Stimulated activated CD4-positive, alpha-beta T cell treated with anti-CD3 and anti-CD28 coated beads, Interleukin-12 subunit alpha, Interleukin-12 subunit beta, amount 100 ng/mL, for 48 hours (primary cell): ENCODE measurements at regions not wholly inside any gene's neighbourhood (a gene's known extent, or its start where the extent isn't known, plus 50 kb on each side); places are given as distances from the start of the nearest gene placed in this dataset.

Source experiments
- DNase-seq, 3 donors: peaks; one replicate each; pipeline ENCODE4 v3.0.0-alpha.2; 2020; ENCODE audit warnings: low read depth in 2 of 3, low spot score in 1 of 3

DNA sequence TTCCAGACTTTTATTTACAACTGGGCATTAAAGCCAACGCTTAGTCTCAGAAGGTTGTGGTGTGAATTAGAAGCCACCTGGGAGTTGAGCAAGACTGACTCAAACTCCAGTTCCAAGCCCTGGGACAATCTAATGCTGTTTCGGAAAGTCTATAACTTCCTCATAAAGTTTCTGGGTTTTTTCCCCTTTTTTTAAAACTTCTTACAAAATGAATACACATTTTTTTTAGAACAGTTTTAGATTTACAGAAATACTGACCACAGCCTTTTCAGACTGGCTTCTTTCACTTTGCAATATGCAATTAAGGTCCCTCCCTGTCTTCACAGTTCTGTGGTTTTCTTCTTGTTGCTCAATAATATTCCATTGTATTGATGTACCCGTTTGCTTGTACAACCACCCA, 115.9 kb upstream of the TWIST2 start:
- DNase-seq, result no peak

DNA sequence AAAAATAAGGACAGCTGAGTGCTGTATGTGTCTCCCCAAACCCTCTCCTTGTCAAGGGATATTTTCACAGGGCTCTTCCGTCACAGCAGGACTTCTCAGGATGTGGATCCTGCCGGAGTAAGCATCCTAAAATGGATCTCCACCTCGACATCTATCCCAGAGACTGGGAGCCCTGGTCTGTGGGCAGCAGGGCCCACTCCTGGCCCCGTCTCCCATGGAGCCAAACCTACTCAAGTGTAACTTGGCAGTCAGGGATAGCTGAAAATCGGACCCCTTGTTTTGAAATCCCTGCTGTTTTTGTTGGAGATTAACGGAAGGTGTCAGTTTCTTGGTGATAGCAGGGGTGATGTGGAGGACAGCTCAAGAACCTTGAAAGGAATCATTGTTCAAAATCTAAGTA, 109.0 kb upstream of the TWIST2 start:
- no peak for DNase-seq

DNA sequence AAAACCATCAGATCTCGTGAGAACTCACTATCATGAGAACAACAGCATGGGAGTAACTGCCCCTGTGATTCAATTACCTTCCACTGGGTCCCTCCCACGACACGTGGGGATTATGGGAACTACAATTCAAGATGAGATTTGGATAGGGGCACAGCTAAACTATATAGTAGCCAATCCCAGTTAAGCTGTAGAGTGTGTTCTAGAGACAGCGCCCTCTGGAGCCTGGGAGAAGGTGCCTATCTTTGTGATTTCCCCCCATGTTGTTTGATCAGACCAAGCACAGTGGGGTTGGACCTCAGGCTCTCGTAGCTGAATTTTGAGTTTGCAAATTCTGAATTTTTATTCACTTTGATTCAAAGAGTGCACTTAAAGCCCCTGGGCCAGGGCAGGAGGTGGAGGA, 108.2 kb upstream of the TWIST2 start:
- no peak for DNase-seq

- no peak for DNase-seq
Observed at GRCh38 chr2:238741277-238741676, 106.6 kb upstream of the TWIST2 start.

DNA sequence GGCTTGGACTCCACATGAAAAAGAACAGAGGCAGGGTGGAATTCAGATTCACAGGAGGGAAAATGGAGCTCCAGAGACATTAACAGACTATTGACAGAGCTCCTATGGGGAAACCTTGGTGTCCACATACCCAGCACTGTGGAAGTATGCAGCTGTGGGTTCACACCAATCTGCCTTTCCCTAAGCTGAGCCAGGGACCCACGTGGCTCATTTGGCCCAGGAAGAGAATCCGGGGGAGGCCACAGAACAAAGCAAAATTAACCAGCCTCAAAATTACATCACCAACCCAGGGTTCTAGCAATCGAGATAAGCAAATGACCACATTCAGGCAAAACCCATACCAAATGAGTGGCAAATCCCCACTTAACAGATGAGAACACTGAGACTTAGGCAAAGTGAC, 105.8 kb upstream of the TWIST2 start:
- no peak for DNase-seq

GRCh38 chr2:238742664-238743063, 105.2 kb upstream of the TWIST2 start:
- DNase-seq, result no peak

GRCh38 chr2:238743243-238744065, 104.4 kb upstream of the TWIST2 start:
- DNase-seq, result no peak

DNA sequence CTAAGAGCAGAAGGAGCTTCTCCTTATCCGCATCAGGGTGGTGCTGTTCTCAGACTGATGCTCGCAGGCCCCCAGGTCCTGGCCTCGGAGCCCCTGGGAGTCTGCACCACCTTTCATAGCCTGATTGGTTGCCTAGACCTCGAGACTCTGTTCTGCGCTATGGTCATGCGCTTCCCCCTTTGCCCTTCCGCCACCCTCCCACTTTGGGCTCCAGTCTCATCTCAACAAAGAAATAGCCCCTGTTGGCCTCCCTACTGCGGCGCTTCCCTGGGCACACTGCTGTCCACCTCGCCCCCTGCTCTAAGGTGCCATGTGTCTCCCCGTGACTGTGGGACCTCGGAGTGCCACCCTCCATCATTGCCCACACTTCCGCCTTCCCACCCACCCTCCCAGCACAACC, 102.9 kb upstream of the TWIST2 start:
- DNase-seq, result no peak

DNA sequence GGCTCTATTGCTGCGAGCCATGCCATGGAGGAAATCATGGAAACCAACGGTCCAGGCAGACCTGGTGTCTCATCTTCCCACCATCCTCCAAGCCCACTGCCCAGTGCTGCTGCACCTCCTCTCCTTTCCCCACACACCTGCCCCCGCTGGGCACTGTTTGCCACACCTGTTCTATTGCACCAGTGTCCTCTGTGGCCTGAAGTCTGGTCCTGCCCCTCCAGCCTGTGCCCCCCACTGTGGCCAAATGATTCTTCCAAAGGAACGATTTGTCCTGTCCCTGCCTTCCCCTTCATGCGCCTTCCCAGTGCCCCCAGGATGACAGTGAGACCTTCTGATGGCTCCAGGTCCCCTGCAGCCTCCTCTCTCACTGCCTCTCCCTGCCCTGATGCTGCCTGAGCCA, 101.9 kb upstream of the TWIST2 start:
- no peak for DNase-seq

DNA sequence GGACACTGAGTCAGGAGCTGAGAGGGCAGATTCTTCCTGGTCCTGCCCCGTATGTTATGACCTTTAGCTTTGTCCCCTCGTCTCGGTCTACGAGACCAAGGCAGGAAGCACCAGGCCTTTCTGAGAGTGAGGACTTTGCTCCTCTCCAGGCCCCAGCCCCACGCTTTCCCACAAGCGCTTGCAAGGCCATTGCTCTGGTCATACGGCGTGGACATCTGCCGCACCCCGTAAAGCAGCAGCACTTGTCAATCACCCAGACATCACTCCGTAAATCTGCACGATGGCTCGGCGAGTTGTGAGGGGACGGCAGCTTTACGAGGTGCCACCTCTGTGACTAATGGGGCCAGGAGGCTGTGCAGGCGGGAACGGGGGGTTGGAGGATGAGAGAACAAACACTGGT, 100.8 kb upstream of the TWIST2 start:
- no peak for DNase-seq

GRCh38 chr2:238747557-238747956, 100.3 kb upstream of the TWIST2 start:
- no peak for DNase-seq

DNA sequence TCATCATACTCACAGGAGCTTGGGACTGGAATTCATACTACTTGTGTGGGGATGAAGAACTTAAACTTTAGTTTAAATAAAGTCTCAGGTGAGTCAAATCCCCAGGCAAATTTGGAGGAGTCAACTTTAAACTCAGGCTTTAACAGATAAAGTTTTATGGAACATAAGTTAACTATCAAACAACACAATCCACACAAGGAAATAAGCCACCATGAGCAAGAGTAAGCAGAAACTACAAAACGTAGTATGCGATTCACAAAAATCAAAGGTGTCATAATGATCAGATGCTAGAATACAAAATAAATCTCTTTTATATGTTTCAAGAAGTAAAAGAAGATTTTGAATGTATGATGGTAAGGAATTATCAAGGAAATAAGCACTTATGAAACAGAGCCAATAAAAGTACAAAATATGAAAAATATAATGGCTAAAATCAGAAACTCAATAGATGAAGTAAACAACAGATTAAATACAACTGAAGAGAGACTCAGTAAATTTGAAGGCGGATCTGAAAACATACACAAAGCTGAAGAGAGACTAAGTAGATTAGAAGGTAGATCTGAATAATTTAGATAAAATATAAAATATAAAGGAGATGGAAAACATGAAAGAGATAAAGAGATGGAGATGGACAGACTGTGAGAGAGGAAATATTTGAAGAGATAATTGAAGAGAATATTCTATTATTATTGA, 97.5 kb upstream of the TWIST2 start:
- DNase-seq, result no peak

GRCh38 chr2:238754259-238754658, 93.6 kb upstream of the TWIST2 start:
- DNase-seq, result no peak

DNA sequence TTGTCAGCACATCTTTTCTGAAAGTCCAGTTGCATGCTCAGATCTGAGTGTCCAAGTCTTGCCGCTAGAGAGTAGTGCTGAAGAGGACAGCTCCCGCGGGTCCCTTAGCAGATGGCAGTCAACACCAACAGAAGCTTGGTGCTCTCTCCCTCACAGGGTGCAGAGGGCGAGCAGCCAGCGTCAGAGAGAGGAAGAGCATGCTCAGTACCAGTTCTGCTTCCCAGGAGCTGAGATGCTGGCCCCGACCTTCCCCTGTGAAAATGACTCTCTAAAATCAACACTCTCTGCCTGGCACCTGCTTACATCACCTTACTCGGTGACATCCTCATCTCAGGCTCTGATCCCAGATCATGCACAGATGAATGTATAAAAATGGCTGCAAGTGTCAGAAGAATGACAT, 86.0 kb upstream of the TWIST2 start:
- no peak for DNase-seq

GRCh38 chr2:238763471-238763995, 84.4 kb upstream of the TWIST2 start:
- DNase-seq, result no peak

DNA sequence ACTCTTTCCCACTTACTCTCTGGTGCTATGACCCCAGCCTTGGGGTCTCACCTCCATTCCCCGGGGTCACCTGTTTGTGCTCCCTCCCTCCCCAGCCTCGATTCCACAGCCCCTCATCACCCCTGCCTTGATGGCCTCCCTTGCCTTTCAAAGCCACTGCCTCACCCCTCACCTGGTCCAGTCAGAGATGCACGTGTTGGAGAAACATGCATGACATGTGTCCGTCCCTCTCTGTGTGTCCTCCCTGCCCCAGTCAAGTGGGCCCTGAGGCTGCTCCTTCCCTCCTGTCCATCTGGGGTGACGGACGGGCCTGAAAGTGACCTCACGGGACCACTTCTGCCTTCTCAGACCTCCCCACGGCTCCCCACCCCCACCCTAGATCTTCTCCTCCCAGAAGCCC, 82.3 kb upstream of the TWIST2 start:
- no peak for DNase-seq

DNA sequence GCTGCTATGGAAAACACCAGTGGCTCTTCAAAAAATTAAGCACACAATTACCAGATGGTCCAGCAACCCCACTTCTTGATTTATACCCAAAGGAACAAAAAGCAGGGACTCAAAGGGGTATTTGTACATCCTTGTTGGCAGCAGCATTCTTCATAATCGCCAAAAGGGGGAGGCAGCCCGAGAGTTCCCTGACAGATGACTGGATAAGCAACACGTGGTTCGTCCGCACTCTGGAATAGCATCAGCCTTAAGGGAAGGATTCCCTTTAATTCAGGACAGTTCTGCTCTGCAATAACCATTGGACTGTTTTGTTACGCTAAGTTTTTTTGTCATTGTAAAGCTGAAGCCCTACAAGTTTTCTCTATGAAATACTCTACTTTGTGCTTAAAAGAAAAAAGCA, 76.7 kb upstream of the TWIST2 start:
- no peak for DNase-seq

DNA sequence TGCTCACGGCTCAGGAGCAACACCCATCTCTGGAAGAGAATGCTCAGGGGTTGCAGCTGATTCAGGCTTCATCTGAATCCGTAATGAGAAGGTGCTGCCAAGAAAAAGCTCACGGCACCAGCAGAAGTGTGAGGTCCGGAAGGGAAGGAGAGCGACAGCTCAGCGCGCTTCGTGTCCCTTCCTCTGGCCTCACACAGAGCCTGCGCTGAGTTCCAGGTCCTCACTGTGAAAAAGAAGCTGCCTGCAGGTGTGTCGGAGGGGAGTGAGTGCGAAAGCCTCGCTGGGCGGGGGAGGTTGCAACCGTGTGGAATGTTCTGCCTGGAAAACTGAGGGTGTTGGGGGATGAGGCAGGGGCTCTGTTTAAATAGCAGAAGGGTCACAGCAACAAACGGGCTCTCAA, 76.2 kb upstream of the TWIST2 start:
- no peak for DNase-seq

- no peak for DNase-seq
Observed at GRCh38 chr2:238772635-238773297, 75.1 kb upstream of the TWIST2 start.

DNA sequence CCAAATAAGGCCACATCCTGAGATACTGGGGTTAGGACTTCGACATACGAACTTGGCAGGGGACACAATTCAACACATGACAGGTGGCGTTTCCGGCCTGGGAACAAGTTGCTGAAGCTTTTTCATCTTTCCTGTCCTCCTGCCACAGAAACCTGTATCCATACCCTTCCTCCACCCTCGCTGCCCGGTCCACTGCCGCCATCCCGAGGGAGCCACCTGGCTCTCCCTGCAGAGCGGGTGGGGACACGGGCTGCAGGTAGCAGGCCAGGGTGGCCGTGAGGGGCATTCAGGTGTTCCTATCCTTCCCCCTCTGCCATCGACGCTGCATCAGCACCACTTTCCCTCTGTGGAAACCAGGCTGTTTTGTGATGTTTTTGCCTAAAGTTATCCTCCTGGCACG, 74.4 kb upstream of the TWIST2 start:
- DNase-seq, result no peak

- no peak for DNase-seq
Observed at GRCh38 chr2:238774071-238774470, 73.8 kb upstream of the TWIST2 start.

DNA sequence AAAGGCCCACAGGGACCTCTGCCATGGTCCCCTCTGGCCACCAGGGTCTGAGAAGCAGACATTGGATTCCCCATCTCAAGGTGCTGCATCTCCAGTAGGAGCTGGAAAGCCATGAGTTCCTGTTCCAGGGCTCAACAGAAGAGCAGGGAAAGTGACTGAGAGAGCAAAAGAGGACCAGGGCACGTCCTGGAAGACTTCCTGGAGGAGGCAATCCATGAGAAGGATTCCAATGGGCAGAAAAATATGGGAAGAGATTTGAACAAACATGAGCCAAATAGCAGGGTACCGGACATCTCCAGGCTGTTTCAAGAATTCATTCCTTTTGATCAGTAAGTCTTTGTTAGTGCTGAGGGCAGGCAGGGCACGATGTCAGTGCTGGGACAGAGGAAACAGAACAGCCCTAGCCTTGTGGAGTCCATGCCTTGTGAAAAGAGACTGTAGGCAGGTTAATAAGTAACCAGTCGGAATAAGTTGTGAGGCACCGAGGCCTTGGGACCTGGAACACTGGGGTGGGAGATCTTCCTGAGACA, 72.8 kb upstream of the TWIST2 start:
- no peak for DNase-seq
